ENCODE measurements at regions not wholly inside any gene's neighbourhood (a gene's known extent, or its start where the extent isn't known, plus 50 kb on each side); places are given as distances from the start of the nearest gene placed in this dataset.

DNA sequence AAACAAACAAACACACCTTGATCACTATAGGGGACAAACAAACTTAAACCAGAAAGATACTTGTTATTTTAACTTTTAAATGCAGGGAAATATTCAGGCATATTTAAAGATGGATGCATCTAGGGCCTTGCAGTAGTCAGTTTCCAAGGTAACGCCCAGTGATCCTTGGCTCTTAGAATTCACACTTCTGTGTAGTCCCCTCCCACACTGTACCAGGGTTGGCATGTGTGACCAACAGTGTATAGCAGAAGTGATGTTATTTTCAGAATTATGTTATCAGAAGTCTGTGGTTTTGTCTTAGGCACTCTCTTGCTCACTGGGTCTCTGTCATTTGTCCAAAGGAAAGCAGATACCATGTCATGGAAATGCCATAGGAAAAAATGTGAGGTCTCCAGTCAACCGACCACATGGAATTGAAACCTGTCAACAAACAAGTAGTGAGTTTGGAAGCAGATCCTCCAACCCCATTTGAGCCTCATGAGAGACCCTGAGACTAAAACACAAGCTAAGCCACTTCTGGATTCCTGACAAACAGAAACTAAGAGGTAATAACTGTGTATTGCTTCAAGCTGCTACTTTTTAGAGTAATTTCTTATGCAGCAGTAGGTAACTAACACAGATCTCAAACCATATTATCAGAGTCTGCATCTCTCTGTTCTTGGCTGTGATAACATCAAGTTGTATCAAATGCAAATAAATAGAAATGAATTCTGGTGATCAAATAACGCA, 670.3 kb downstream of the KCTD8 start:
- TF ChIP-seq, protein P1, sequence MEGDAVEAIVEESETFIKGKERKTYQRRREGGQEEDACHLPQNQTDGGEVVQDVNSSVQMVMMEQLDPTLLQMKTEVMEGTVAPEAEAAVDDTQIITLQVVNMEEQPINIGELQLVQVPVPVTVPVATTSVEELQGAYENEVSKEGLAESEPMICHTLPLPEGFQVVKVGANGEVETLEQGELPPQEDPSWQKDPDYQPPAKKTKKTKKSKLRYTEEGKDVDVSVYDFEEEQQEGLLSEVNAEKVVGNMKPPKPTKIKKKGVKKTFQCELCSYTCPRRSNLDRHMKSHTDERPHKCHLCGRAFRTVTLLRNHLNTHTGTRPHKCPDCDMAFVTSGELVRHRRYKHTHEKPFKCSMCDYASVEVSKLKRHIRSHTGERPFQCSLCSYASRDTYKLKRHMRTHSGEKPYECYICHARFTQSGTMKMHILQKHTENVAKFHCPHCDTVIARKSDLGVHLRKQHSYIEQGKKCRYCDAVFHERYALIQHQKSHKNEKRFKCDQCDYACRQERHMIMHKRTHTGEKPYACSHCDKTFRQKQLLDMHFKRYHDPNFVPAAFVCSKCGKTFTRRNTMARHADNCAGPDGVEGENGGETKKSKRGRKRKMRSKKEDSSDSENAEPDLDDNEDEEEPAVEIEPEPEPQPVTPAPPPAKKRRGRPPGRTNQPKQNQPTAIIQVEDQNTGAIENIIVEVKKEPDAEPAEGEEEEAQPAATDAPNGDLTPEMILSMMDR (IDR thresholded peaks at IDR 0.05; ENCODE audit: insufficient read depth, low read length), result no peak
- TF ChIP-seq POLR2AphosphoS5 (IDR thresholded peaks at IDR 0.05; ENCODE audit: low read depth), result no peak
- no peak for TF ChIP-seq GABPA (IDR thresholded peaks at IDR 0.05; ENCODE audit: low read depth)
- TF ChIP-seq, protein P2, sequence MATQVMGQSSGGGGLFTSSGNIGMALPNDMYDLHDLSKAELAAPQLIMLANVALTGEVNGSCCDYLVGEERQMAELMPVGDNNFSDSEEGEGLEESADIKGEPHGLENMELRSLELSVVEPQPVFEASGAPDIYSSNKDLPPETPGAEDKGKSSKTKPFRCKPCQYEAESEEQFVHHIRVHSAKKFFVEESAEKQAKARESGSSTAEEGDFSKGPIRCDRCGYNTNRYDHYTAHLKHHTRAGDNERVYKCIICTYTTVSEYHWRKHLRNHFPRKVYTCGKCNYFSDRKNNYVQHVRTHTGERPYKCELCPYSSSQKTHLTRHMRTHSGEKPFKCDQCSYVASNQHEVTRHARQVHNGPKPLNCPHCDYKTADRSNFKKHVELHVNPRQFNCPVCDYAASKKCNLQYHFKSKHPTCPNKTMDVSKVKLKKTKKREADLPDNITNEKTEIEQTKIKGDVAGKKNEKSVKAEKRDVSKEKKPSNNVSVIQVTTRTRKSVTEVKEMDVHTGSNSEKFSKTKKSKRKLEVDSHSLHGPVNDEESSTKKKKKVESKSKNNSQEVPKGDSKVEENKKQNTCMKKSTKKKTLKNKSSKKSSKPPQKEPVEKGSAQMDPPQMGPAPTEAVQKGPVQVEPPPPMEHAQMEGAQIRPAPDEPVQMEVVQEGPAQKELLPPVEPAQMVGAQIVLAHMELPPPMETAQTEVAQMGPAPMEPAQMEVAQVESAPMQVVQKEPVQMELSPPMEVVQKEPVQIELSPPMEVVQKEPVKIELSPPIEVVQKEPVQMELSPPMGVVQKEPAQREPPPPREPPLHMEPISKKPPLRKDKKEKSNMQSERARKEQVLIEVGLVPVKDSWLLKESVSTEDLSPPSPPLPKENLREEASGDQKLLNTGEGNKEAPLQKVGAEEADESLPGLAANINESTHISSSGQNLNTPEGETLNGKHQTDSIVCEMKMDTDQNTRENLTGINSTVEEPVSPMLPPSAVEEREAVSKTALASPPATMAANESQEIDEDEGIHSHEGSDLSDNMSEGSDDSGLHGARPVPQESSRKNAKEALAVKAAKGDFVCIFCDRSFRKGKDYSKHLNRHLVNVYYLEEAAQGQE (IDR thresholded peaks at IDR 0.05; ENCODE audit: insufficient replicate concordance, low read depth), result no peak
